Activated T-cell treated with anti-CD3 and anti-CD28 coated beads for 48 hours (primary cell): ENCODE measurements at regions not wholly inside any gene's neighbourhood (a gene's known extent, or its start where the extent isn't known, plus 50 kb on each side); places are given as distances from the start of the nearest gene placed in this dataset.

Experiments used
- DNase-seq: peaks from one replicate; pipeline ENCODE4 v3.0.0-alpha.2; 2020; ENCODE audit warnings: low read depth

DNA sequence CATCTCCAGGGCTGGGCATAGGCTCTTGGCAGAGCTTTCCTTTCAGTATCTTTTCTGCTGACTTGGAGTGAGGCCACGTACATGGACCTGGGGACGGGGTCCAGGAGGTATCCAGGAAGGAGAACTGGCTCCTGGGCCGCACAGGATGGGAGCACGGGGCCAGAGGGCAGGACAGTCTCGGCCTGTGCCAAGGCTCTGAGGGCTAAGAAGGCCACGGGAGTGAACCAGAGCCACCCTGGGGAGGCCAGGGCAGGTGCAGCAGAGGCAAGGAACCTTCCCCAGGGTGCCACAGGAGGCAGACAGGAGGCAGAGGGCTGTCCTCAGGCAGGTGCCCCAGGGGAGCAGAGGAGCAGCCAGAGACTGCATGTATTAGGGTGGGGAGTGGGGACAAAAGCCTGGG, 50.3 kb downstream of the PLXNA1 start:
- no peak for DNase-seq

DNA sequence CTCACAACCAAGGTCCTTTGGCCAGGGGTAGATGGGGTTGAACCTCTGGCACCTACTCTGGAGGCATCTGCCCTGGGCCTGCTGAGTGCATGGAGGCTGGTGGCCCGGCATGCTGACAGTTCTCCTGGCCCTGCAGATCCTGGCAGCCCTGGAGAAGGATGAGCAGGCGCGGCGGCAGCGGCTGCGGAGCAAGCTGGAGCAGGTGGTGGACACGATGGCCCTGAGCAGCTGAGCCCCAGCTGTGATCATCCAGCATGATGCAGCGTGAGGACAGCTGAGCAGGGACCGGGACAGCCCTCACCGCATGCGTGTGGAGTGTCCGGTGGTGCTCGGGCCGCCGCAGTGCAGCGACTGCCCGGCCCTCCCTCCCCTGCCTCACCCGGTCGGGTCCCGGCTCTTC, 50.9 kb downstream of the PLXNA1 start:
- DNase-seq = no peak

DNA sequence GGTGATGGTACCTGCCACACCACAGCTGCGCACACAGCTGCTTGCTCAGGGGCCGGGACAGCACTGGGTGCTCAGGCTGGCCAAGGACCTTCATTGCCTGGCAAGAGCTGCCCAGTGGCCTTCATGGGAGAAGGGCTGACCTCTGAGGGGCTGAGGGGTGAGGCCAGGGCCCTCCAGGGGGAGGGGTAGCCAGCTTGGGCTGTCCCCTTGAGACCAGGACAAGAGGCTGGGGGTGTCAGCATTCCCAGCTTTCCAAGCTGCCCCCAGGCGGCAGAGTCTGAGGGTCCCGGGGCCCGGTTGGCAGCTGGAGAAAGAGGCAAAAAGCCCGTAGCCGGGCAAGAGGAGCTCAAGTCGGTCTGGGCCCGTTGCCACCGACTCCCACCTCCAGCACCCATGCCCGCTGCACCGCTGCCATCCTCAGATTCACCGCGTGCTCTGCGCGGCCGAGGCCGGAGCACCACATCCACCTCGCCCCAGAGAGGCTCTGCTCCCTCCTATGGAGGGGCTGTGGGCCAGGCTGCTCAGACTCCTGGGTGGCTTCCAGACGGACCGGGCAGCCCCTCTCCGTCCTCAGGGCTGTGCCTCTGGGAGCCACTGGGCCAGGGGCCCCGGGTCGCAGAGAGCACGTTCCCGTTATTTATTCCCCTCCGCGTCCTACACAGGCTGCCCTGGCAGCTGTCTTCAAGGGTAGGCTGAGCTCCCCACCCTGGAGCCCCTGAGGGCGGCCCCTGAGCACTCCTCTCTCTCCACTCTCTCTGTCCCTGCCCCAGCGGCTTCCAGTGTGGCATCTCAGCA, 51.5 kb downstream of the PLXNA1 start:
- no peak for DNase-seq

DNA sequence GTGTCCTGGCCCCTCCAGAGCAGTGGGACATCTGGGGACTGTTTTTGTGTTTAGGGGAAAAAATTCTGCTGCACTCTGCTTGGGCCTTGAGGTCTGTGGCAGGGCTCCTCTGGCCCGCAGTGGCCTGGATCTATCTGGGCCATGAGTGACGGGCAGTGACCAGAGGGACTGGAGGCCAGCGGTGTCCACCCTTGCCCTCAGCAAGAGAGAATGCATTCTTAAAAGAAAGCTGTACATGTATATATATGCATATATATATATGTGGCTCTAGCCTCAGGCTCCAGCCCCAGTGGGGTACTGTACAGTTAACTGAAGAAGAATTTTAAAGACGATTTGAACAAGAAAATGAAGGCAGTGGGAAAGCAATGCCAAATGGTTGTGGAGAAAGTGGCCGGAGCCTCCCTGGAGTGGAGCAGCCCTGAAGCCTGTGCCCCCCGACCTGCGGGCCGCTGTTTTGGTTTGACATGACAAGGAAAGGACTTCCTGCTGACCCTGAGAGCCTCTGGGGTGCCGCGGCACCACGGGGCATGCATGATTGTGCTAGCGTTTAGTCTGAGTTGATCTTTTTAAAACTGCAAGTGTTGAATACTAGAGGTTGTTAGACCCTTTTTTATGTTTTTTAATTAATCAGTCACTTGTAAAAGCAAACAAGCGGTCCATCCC, 52.2 kb downstream of the PLXNA1 start:
- DNase-seq = no peak

DNA sequence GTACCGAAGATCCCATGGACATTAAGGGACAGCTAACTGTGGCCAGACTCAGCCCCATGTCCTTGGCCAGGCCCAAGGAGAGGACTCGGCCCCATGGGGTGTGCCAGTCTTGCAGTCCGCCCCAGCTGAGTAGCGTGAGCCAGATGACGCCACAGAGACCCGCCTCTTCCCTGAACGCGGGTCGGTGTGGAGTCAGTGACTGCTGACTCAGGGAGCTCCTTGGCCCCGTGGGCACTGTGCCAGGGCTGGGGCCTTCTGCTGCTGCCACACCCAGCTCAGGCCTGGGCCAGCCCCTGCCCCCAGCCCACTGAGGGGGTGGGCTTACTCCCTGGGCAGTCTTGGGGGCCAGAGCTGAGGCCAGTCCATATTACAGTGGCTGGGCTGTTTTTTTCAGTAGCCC, 52.8 kb downstream of the PLXNA1 start:
- DNase-seq = no peak

DNA sequence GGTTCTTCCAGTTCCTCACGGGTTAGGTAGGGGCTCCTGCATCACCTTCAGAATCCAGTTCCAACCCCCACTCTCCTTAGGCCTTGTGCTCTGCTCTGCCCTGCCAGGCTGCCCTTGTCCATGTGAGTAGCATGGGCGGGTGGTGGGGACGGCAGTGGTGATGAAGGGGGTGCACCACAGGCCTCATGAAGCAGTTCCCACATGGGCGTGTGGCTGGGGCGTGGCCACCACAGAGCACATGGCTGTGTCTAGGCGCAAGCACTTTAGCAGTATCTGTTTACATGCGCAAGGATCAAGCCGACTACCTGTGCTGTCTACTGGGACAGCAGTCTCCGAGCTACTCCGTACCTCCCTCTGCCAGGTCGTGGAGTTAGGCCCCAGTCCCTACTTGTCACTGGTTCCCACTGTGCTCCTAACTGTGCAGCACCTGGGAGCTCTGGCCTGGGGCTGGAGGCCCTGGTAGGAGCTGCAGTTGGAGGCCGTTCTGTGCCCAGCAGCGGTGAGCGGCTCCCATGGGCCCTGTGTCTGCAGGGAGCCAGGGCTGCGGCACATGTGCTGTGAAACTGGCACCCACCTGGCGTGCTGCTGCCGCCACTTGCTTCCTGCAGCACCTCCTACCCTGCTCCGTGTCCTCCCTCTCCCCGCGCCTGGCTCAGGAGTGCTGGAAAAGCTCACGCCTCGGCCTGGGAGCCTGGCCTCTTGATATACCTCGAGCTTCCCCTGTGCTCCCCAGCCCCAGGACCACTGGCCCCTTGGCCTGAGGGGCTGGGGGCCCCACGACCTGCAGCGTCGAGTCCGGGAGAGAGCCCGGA, 53.5 kb downstream of the PLXNA1 start:
- DNase-seq = no peak

DNA sequence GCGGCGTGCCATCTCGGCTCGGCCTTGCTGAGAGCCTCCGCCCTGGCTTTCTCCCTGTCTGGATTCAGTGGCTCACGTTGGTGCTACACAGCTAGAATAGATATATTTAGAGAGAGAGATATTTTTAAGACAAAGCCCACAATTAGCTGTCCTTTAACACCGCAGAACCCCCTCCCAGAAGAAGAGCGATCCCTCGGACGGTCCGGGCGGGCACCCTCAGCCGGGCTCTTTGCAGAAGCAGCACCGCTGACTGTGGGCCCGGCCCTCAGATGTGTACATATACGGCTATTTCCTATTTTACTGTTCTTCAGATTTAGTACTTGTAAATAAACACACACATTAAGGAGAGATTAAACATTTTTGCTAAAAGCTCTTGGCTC, 54.1 kb downstream of the PLXNA1 start:
- DNase-seq = no peak

DNA sequence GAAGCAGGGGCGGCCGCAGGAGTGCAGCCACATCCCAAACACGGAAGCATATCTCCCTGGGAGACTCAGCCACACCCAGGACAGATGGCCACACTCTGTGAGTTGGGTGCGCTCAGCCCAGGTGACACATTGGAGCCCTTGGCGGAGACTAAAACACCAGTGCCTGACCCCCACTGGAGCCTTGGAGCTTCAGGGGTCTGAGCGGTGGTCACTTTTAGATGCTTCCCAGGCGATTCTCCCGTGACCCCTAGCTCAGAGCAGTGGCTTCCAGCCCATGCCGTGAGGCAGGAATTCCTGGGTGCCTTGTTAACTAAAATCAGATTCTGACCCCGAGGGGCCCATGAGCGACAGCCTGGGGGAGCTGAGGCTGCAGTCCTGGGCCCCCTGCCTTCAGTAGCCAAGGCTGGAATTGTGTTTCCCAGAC, 54.5 kb downstream of the PLXNA1 start:
- DNase-seq = no peak

DNA sequence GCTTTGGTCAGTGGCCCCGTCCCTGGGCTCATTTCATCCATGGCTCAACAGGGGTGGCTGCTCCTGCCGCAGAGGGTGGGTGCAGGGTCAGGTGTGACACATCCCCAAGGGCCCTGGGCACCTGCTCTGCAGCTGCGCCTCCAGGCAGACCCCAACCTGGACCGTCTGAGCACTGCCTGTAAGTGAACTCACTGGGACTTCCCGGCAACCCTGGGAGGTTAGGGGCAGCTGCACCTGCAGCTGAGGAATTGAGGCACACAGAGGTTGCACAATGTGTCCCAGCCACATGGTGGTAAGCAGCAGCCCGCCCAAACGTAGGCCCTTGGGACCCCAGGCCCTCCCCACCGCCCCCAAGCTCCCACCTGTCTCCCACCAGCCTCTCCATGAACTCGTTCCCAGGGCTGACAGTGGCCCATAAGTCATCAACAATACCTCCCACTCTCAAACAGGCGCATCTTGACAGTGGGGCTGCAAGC, 55.1 kb downstream of the PLXNA1 start:
- DNase-seq = no peak

DNA sequence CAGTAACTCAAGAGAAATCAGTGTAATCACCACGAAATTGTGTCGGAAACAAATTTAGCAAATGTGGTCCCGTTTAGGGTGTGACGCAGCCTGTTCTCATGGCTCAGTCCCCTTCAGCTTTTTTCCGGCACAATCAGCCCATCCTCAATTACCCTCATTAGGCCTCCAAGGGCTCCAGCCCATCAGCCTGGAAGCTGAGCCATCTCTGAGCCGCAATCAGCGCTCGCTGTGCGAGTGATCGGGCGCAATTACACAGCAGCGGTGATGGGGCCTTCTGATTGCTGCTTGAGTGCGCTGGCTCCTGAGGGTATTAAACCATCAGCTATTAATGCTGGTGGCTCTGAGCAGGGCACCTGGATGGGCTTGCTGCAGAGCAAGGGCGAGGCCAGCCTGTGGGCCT, 55.6 kb downstream of the PLXNA1 start:
- no peak for DNase-seq

DNA sequence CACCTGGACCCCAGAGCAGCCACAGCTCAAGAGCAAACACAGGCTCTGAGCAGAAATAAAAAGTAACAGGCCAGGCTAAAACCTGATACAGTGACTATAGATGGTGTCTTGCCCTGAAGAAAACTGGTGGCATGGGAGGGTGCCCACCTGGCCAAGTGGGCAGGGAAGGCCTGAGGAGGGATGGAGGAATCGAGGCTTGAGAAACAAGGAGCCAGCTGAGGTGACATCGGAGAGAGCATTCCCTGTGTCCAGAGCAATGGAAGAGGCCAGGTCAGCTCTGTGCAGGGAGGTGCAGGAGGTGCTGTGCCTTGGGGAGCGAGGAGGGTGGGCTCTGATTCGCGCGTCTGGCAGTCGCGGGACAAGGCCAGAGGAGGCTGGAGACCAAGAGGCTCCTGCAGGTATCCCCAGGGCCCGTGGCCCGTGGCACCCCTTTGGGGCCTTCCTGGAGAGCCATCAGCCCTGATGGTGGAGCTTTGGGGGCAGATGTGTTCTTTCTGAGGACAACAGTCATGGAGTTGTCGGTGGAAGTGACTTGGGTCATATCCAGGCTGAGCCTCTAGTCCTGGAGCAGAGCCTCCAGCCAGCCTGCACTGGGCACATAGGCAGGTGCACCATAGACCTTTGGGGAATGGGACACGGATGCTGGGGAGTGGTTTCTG, 56.1 kb downstream of the PLXNA1 start:
- DNase-seq = no peak

DNA sequence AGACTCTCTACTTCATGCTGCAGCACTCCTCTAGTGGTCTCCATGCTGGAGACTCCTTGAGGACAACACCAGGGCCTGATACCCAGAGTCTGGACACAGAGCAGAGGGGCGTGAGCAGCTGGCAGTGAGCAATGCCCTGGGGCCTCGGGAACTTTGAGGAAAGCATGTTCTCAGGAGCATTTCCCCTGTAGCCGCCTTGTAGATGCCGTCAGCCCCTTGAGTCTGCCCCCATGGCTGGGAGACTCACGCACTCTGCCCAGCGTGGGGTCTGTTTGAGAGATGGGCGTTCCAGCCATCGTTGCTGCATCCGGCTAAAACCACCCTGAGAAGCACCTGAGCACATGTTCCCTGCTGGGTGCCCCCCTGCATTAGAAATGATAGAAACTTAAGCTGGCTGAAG, 56.8 kb downstream of the PLXNA1 start:
- no peak for DNase-seq

DNA sequence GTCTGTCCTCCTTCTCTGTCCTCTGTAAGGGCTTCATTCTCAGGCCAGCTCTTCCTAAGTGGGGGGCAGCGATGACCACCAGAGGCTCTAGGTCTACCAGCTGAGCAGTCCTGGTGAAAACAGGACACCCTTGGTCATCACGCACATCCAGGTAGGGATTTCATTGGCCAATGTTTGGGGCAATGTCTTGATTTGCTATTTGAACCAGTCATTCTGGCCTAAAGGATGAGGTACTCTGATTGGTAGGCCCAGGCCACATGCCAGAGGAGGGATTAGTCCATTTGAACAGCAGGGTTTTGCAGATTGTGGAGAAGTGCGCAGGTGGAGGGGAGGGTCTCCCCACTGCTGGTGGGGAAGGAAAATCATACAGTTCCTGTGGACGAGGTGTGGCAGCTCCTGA, 57.3 kb downstream of the PLXNA1 start:
- no peak for DNase-seq

DNA sequence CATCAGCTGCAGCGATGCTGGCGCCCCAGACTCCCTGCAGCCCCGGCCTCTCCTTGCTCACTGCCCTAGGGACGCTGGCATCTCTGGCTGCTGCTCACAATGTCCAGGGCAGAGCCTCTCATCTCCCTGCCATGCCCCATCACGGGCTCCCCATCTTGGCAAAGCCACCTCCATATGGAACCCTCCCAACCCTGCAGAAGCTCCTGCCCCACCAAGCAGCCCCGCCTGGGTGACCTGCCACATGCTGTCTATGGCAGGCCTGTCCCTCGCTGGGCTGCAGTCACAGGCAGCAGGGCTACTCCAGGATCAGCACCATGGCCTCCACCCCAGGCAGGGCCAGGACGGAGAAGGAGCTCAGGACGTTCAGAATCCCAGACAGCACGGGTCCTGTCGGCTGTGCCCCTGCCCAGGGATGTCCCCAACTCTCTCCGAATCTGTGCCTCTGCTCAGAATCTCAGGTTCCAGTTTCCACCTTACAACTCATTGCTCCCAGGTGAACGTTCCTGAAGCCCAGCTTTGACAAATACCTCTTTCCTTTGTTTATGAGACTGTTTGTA, 58.4 kb downstream of the PLXNA1 start:
- DNase-seq = no peak

DNA sequence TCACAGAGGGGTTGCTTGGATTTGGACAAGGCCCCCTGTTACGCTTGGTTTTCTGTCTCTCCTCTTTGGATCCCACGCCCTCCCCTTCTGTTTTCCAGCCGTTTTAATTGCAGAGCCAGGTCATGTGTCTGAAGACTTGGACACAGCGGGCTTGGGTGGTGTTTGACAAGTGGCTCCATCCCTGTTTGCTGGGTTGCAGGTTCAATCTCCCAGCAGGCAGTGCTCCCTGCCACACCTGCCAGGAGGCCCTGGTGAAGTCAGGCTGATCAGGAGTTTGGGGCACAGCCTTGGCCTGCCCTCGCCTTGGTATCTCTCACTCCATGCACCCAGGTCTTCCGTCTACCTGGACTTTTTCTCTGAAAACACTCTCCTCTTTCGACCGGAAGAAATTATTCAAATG, 59.0 kb downstream of the PLXNA1 start:
- no peak for DNase-seq

DNA sequence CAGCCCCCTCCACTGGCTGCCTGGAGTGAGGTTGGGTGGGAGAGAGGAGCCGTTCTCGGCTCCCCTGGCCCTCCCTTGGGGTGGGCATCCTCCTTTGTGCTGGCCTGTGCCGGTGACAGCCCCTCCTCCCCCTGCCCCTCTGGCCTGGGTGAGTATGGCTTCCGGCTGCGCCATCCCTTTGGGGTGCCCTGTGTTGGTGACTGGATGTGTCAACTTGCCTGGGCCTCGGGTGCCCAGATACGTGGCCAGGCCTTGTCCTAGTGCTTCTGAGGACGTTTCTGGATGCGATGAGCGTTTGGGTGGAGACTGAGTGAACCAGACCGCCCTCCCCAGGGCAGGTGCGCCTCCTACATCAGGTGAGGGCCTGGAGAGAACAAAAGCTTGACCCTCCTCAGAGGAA, 59.7 kb downstream of the PLXNA1 start:
- no peak for DNase-seq

DNA sequence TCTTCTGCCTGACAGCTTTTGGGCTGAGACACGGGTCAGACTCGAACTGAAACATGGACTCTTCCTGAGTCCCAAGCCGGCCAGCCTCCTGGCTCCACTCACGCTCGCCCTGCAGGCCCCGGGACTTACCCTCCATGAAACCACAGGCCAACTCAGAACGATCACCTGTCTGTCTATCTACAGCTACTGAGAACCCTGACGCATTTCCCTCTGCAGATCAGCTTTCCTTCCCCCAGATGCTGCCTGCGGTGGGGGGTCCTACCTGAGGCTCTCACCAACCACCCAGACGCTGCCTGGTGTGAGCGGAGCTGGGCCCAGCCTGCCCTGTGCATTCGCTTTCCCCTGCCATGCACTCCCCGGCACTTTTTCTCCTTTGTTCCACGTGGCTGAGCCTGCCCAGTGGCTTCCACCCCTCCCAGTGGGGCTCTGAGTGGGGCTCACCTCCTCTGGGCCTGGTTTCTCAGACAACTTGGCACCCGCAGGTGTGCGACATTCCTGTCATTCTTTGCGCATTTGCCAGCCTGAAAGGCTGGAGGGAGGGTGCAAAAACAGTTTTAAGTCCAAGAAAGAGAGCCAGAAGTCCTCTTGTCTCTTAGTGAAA, 60.2 kb downstream of the PLXNA1 start:
- no peak for DNase-seq

DNA sequence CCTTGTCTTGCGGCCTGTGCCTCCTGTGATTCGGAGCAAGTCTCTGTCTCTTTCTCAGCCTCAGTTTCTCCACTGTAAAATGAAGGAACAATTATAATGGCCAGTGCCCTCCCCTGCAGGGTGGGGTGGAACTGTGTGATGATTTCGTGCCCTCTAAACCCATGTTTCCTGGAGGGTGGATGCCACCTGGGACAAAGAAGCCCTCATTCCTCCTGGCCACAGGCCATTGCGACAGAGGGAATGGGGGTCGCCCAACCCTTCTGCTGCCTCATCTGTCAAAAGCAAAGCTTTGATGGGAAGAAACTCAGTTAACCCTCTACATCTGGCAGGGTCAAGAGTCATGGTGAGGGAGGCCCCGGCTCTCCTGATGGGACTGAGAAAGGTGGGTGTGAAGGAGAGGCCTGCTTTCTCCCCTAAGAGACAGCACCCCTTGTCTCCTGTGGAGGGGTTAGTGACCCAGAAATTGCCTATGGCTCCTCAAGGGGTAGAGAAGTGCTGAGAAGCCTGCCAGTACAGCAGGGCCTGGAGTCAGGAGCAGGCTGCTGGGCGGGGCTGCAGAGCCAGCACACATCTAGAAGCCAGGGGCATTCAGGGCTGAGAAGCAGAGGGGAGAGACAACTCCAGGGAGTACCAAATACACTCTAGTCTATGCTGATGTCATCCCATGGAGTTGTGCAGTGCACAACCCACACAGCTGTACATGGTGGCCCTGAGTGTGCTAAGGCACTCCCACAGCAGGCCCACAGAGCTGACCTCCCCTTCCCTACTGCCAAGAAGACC, 61.0 kb downstream of the PLXNA1 start:
- DNase-seq = no peak

DNA sequence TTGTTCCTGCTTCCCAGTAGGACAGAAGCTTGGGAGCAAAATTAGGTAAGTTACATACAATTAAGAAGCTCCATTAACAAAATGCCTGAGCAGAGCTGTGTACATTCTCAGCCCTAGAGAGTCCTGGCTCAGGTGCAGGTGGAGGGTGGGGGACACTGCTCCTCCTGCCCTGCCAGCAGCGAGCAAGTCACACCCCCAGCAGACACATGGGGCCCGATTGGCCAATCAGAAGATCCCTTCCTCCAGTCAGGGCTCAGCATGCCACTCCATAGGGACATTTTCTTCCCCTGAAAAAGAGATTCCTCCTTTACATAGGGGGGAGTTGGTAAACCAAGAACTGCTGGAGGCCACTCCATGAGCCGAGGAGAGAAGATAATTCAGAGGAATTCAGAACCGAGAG, 62.1 kb downstream of the PLXNA1 start:
- no peak for DNase-seq

DNA sequence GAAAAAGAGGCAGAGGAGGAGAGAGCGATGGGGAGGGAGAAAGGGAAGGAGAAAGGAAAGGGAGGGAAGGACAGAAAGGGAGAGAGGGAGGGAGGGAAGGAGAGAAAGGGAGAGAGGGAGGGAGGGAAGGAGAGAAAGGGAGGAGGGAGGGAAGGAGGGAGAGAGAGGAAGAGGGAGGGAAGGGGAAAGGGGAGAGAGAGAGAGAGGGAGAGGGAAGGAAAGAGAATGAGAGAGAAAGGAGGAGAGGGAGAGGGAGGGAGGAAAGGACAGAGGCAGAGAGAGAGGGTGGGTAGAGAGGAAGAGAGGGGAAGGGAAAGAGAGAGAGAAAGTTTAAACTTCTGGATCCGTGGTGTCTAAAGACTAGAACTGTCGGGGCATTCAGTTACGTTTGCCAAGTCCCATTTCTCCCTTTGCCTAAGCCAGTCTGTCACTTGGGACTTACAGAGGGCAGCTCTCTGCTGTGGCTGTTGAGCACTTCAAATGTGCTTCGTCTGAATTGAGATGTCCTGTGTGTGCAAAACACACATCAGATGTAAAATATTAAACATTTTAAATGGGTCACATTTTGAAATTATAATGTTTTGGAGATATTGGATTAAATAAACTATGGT, 62.6 kb downstream of the PLXNA1 start:
- DNase-seq = no peak
